Panc1 (cell line): ENCODE measurements at regions not wholly inside any gene's neighbourhood (a gene's known extent, or its start where the extent isn't known, plus 50 kb on each side); places are given as distances from the start of the nearest gene placed in this dataset.

Experiments
- CTCF ChIP-seq: fragments of 450-650 bp; IDR thresholded peaks from 2 replicates; pipeline ENCODE4 v1.5.1; 2017; ENCODE audit warnings: mild to moderate bottlenecking
- POLR2AphosphoS5 ChIP-seq: IDR thresholded peaks from 2 replicates; pipeline ENCODE4 v1.6.1; 2012; ENCODE audit warnings: mild to moderate bottlenecking, low read depth, low read length, moderate library complexity
- SIN3A ChIP-seq: IDR thresholded peaks from 2 replicates; pipeline ENCODE4 v1.6.1; 2012; ENCODE audit warnings: low read depth, mild to moderate bottlenecking, low read length, moderate library complexity, borderline replicate concordance; ENCODE audit not compliant: insufficient read depth

DNA sequence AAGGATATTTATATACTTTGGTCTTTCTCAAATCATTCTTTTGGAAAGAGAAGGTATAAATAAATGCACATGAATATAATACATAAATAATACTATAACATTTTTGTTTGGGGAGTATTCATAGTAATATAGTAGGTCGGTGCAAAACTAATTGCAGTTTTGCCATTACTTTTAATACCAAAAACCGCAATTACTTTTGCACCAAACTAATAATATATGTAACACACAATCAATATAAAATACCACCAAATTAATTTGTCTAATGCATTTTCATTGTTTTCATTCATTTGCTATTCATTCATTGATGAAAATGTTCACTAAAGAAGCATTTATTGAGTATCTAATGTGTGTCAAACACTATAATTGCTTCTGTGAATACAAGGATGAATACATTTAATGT is 219.0 kb downstream of the RWDD3 start:
- TF ChIP-seq CTCF (no peak), SIN3A (no peak), POLR2AphosphoS5 (no peak)
